ENCODE measurements at regions not wholly inside any gene's neighbourhood (a gene's known extent, or its start where the extent isn't known, plus 50 kb on each side); places are given as distances from the start of the nearest gene placed in this dataset.

DNA sequence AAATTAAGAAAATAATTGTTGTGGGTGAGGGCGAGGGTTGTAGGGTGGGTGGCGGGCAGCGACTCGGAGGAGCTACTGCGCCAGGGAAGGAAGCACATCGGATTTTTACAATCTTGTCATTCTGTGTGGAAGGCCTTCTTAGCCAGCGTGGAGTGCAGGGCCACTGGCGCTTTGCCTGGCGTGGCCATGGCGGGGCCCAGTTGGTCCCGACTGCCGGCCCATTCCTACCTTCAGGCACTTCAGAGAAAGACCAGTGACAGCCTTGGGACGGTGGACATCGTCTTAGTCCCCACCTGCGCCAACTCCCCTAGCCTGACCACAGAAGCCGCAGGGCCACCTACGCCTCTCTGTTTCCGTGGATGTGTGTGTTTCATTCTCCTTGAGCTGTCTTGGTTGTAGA is 136.9 kb upstream of the NEGR1 start:
- no peak for DNase-seq (ENCODE audit: low read depth)
- TF ChIP-seq, protein P1, sequence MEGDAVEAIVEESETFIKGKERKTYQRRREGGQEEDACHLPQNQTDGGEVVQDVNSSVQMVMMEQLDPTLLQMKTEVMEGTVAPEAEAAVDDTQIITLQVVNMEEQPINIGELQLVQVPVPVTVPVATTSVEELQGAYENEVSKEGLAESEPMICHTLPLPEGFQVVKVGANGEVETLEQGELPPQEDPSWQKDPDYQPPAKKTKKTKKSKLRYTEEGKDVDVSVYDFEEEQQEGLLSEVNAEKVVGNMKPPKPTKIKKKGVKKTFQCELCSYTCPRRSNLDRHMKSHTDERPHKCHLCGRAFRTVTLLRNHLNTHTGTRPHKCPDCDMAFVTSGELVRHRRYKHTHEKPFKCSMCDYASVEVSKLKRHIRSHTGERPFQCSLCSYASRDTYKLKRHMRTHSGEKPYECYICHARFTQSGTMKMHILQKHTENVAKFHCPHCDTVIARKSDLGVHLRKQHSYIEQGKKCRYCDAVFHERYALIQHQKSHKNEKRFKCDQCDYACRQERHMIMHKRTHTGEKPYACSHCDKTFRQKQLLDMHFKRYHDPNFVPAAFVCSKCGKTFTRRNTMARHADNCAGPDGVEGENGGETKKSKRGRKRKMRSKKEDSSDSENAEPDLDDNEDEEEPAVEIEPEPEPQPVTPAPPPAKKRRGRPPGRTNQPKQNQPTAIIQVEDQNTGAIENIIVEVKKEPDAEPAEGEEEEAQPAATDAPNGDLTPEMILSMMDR (IDR thresholded peaks at IDR 0.05; ENCODE audit: control insufficient read depth, extremely low read depth, insufficient read depth) = no peak
- no peak overlapping the region for H3K4me3 ChIP-seq (ENCODE audit: low read depth, low read length)

- no peak overlapping the region for H3K4me3 ChIP-seq (ENCODE audit: low read depth, low read length)
- TF ChIP-seq, protein P1 (IDR thresholded peaks at IDR 0.05; ENCODE audit: control insufficient read depth, extremely low read depth, insufficient read depth) = no peak
- DNase-seq (ENCODE audit: low read depth) = no peak
Measured at GRCh38 chr1:72412286-72412685, 129.9 kb upstream of the NEGR1 start.

- TF ChIP-seq, protein P1 (IDR thresholded peaks at IDR 0.05; ENCODE audit: control insufficient read depth, extremely low read depth, insufficient read depth) = no peak
- no peak for DNase-seq (ENCODE audit: low read depth)
Measured at GRCh38 chr1:72399807-72400206, 117.5 kb upstream of the NEGR1 start.

GRCh38 chr1:72397786-72398185 is 115.4 kb upstream of the NEGR1 start:
- TF ChIP-seq, protein P1 (IDR thresholded peaks at IDR 0.05; ENCODE audit: control insufficient read depth, extremely low read depth, insufficient read depth) = no peak
- H3K4me3 ChIP-seq (ENCODE audit: low read depth, low read length) = no peak overlapping the region
- DNase-seq (ENCODE audit: low read depth) = no peak

More at GRCh38 chr1:72399807-72400206, 117.5 kb upstream of the NEGR1 start:
- no peak overlapping the region for H3K4me3 ChIP-seq (ENCODE audit: low read depth, low read length)

DNA sequence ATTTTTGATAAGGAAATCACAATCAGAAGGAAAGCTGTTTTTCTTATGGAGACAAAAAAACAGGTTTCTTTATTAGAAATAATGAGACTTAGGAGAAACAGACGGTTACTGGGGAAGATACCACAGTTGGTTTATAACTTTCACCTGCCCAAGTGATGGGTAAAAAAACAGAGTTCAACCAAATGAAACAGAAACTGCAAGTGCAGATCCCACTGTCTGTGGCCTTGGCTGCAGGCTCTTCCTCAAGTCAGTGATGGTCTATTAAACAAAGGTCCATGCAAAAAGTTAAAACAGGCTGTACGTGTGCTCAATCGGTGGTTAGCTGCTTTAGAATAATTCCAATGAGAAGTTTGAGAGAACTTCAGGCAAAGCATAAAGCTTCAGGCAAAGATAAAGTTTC is 112.1 kb upstream of the NEGR1 start:
- H3K4me3 ChIP-seq (ENCODE audit: low read depth, low read length) = no peak overlapping the region
- DNase-seq (ENCODE audit: low read depth) = no peak
- TF ChIP-seq, protein P1 (IDR thresholded peaks at IDR 0.05; ENCODE audit: control insufficient read depth, extremely low read depth, insufficient read depth) = no peak

DNA sequence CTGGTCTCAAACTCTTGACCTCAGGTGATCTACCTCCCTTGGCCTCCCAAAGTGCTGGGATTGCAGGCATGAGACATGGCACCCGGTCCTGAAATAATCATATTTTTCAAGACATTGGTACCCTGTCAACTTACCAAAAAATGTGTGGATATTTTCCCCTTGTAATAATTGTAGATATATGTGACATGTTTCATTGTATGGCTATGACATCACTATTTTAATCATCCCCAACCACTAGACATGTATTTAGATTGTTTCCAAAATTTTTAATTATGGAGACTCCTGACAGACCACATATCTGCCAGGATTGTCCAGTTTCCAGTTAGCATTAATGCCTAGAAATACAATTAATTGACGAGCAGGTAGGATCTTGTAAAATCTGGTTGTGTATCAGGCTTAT is 96.7 kb upstream of the NEGR1 start:
- TF ChIP-seq, protein P1 (IDR thresholded peaks at IDR 0.05; ENCODE audit: control insufficient read depth, extremely low read depth, insufficient read depth) = no peak
- DNase-seq (ENCODE audit: low read depth) = no peak
- H3K4me3 ChIP-seq (ENCODE audit: low read depth, low read length) = no peak overlapping the region

DNA sequence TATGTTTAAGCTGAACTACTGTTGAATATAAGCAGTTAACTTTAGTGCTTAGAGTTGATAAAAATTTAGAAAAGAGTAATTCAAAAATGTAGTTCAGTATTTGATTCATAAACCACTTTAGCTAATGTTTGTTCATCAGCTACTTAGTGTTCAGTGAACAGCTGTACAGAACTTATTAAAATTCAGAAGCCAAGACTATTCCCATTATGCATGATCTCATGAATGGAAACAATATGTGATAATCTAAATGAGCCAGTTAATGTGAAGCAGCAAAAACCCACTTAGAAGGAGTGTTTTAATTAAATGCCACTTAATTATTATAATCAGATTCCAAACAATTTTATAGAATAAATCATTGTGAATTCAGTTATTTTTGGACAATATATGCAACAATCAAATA is 92.9 kb upstream of the NEGR1 start:
- no peak for DNase-seq (ENCODE audit: low read depth)
- TF ChIP-seq, protein P1 (IDR thresholded peaks at IDR 0.05; ENCODE audit: control insufficient read depth, extremely low read depth, insufficient read depth) = no peak
- H3K4me3 ChIP-seq (ENCODE audit: low read depth, low read length) = no peak overlapping the region

All from LNCaP clone FGC (cell line).